ENCODE measurements at regions not wholly inside any gene's neighbourhood (a gene's known extent, or its start where the extent isn't known, plus 50 kb on each side); places are given as distances from the start of the nearest gene placed in this dataset.

DNA sequence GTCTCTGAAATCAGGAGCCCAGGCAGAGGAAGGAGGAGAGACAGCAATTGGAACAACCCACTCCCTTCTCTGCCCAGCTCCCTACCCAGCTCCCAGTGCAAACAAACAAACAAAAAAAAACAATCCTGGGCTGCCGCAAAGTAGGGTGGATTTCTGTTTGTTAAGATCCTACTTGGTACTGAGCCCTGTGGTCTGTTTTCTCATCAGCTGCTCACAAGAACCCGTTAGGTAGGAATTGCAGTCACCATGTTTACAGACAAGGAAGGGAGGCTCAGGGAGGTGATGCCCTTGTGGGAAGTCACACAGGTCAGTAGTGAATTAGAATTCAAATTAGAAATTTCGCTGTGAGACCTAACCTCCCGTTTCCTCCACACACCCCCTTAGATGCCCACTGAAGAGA is 128.8 kb upstream of the RAD23B start:
- Histone ChIP-seq H2BK15ac (ENCODE audit: low read length) (no peak overlapping the region), H3K4ac (replicated peaks; ENCODE audit: insufficient read length, low read depth, low read length) (no peak overlapping the region), H2AK5ac (ENCODE audit: low read depth, low read length) (no peak overlapping the region), H2AFZ (ENCODE audit: low read length) (peak overlapping the region; percentile 55; the same call in 1 of the 2 replicates), H3K23me2 (ENCODE audit: low read depth, low read length) (no peaks in the 10 kb centered on the region), H4K8ac (ENCODE audit: extremely low read depth, insufficient read depth, low read length) (no peak overlapping the region), H3K27ac (ENCODE audit: low read depth, low read length) (no peak overlapping the region), H3K4me3 (ENCODE audit: extremely low read depth in 1 of 4, insufficient read depth in 2 of 4, low read depth in 3 of 4, low read length in 4 of 4) (no peak overlapping the region), H3K36me3 (ENCODE audit: control insufficient read depth in 2 of 4, insufficient read depth in 4 of 4, low read length in 3 of 4) (no peaks in the 10 kb centered on the region), H4K91ac (replicated peaks; ENCODE audit: insufficient read length, low read length) (no peak overlapping the region), H3K18ac (ENCODE audit: extremely low read depth, low read length) (no peak overlapping the region), H4K5ac (ENCODE audit: insufficient read length, low read depth, low read length) (no peak overlapping the region), H4K20me1 (replicated peaks in 1 of 2; ENCODE audit: control insufficient read depth in 1 of 2, insufficient read depth in 2 of 2, low read length in 2 of 2) (no peaks in the 10 kb centered on the region), H2BK12ac (ENCODE audit: low read depth, low read length) (no peak overlapping the region), H3K23ac (ENCODE audit: insufficient read length) (no peak overlapping the region), H3K79me2 (ENCODE audit: control insufficient read depth in 1 of 2, insufficient read depth in 2 of 2, low read length in 2 of 2) (no peaks in the 10 kb centered on the region), H2BK120ac (replicated peaks; ENCODE audit: low read depth, low read length) (no peak overlapping the region), H2BK20ac (ENCODE audit: low read length) (no peak overlapping the region), H3K56ac (replicated peaks; ENCODE audit: insufficient read length, low read depth, low read length) (no peak overlapping the region), H3K9ac (replicated peaks in 1 of 4; ENCODE audit: extremely low read depth in 1 of 4, low read depth in 3 of 4, low read length in 3 of 4) (no peak overlapping the region), H3K27me3 (replicated peaks in 1 of 4; ENCODE audit: control insufficient read depth in 3 of 4, extremely low read depth in 1 of 4, insufficient read depth in 3 of 4, low read length in 3 of 4) (peaks cover 0 to 2% (median 0%) of the 10 kb centered on the region in 4 experiments; a peak in 1 of 7 replicates), H3K9me3 (ENCODE audit: insufficient read depth in 2 of 2, low read depth in 1 of 2, low read length in 1 of 2) (no peaks in the 10 kb centered on the region; a peak in 1 of 4 replicates), H3K79me1 (ENCODE audit: low read depth, low read length) (no peaks in the 10 kb centered on the region), H3K14ac (ENCODE audit: insufficient read length) (no peak overlapping the region), H2BK5ac (ENCODE audit: low read depth, low read length) (no peak overlapping the region), H3K4me1 (replicated peaks in 1 of 4; ENCODE audit: control insufficient read depth in 3 of 4, insufficient read depth in 4 of 4, low read length in 3 of 4) (peaks cover 0 to 3% (median 0%) of the 10 kb centered on the region in 4 experiments; a peak in 1 of 7 replicates), H3K4me2 (ENCODE audit: insufficient read depth in 1 of 2, low read depth in 2 of 2, low read length in 2 of 2) (no peak overlapping the region)
- ChIA-PET POLR2A (ENCODE audit: partially characterized antibody) (interaction anchor here (1.3 kb wide), 1 partner anchor 9 kb away, joined by 4 read pairs; no protein-coding TSS in a partner anchor), CTCF (ENCODE audit: partially characterized antibody) (interaction anchor here (0.6 to 8.9 kb wide), 2 partner anchors 14 to 143 kb away, joined by 3 to 93 read pairs; no protein-coding TSS in a partner anchor)
- no peak for DNase-seq (ENCODE audit: low read depth in 1 of 2, low spot score in 2 of 2)
- no peak for FAIRE-seq
- TF ChIP-seq EP300 (IDR thresholded peaks at IDR 0.05; ENCODE audit: borderline replicate concordance in 1 of 2, low read depth in 2 of 2, low read length in 2 of 2) (no peak), KDM5A (IDR thresholded peaks at IDR 0.05; ENCODE audit: low read length) (no peak)
- WGBS, 2 experiments (ENCODE audit: extremely low coverage in 1 of 2, insufficient coverage in 1 of 2, insufficient read length in 1 of 2, insufficient replicate concordance in 2 of 2, low coverage in 1 of 2, low lambda C conversion rate in 2 of 2, missing lambda C conversion rate in 1 of 2) = 84% methylated on average over 4 of the region's 4 CpGs; no CpG with 5 or more reads in 1 of the 2 experiments
